Skin of body (tissue), 2 donors: ENCODE measurements at regions not wholly inside any gene's neighbourhood (a gene's known extent, or its start where the extent isn't known, plus 50 kb on each side); places are given as distances from the start of the nearest gene placed in this dataset. TPM values are rescaled to one million over a fixed set of nuclear protein-coding genes. Genes with fewer than 3 reads are reported as not detected.
"Not testable (repeated sequence)": the region's sequence is repeated elsewhere in the genome, so short reads cannot be mapped to it uniquely, and the experiment has no call there.

ENCODE experiments used
- DNase-seq: peaks from one replicate; lab custom pipeline; 2025; lab: John Stamatoyannopoulos, UW
- small RNA-seq: library from RNA; depleted of rRNA; stranded (forward); fragments of <200 nt; gene quantifications from one replicate; pipeline ENCODE3, GENCODE V24; 2014; ENCODE audit warnings: low replicate concordance

DNA sequence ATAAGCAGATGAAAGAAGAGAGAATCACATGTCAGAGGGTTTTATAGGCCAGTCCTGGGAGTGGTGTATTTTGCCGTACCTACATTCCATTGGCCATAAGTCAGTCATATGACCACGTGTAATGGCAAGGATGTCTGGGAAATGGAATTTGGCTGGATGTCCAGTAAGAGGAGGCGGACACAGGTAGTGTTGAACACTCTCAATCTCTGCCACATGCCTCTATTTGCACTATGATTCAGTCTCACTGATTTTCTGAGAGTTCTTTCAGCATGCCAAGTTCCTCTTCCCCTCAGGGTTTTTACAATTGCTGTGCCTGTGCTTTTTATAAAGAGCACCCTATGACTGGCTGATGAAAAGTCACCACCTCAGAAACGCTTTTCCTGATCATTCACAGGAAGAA is 164.2 kb upstream of the GPR101 start:
- DNase-seq: no peak

DNA sequence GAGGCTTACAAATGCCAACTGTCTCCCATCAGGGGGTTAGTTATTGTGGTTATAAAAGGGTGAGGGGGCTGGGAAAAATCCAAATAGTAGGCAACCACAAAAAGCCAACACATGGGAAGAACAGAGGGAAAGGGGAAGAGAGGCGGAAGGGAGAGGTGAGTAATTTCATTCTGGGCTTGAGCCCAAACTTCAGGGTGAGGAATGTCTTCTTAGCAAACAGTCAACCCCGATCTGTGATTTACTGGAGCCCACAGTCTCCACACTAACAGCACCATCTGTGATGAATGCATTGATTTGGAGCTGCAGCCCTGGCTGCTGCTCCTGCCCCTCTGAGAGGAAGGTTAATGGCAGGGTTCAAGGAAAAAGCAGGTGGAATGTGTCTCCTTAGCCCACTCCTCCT is 162.2 kb upstream of the GPR101 start:
- no peak for DNase-seq

DNA sequence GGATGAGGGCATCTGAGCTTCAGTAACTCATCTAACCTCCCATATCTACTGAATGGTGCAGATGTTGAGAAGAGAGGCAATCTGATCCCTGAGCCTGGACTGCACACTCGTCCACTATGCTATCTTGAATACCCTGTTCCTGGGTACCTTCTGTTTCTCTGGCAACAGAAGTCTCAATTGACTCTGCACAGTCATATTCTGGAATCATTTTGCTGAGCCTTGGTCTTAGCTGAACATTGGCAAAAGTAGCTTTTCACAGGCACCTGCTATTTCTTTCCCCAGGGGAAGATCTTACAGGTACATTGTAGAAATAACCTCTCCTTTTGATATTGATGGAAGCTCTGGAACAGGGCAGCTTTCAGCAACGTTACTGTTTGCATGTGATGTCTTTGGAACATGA is 161.5 kb upstream of the GPR101 start:
- no peak for DNase-seq

DNA sequence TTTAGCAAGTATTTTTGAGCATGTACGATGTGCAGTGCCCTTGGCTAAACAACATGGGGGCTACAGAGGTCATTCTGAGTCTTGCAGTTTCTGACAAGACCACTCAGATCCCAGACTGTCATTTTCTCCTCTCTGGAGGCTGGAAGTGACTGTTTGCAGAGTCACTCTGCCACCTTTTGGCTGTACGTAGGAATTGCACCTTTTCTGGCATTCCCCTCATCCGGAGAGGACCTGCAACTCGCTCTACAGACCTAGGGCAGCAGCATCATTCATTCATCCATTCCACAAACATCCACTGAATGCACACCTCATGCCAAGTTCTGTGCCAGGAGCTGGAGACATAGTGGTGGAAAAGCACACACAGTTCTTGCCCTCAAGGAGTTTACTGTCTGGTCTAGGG is 160.4 kb upstream of the GPR101 start:
- no peak for DNase-seq

DNA sequence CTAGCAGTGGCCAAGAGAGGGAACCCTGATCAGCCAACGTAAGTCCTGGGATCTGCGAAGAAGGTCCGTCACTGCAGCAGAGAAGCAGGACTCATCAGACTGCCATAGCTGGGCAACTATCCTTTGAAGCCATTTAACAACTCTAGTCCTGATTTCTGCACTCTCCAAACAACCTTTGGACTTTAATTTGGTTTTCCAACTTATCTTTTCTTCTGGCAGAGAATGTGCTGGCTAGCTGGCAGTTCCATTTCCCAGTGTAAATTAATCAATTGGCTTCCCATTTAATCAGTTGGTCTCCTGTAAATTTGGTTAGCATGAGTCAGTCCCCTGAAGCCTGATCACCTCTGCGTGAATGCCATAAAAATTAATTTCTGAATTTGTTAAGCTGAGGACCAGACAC is 153.7 kb upstream of the GPR101 start:
- DNase-seq: no peak

DNA sequence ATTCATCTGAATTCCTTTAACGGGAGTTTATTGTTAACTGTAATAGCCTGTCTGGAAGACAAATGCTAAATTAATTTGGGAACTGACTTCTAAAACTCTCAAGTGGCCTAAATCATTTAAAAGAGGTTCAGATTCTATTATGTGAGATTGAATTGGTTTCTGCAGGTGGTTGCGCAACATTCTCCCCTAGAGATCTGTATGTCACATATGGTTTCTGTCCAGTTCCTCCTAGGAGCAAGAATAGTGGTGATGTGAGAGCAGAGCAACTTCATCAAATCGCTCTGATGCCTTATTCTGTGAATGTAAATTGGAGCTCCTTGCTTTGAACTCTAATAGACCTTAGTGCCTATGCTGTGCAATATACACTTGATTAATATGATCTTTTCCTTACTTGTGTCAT is 144.6 kb upstream of the GPR101 start:
- DNase-seq: no peak

DNA sequence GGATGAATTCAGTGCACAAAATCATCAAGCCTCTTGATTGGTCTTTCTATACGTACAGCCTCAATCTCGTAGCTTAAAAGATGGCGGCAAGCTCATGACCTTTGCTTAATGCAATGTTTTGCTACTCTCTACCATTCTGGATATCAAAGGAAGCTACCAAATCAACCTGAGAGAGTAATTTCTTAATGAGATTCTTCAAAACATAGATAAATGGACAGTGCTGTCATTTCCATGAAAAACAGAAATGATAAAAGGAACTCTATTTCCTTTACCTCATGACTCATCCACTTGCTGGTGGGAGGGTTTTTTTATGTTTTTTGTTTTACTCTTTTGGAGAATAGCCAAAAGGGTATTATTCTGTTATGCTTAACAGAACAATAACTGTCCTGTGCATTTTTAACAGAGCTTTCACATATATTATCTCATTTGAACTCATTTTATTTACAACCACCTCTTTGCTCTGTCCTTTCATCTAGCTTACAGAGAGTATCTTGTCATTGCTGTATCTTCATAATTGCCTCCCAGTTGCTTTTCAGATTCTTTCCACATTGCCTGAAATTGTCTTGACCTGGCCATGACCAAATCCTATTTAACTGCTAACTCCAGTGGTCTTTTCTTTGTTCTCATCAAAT is 138.6 kb upstream of the GPR101 start:
- no peak for DNase-seq

DNA sequence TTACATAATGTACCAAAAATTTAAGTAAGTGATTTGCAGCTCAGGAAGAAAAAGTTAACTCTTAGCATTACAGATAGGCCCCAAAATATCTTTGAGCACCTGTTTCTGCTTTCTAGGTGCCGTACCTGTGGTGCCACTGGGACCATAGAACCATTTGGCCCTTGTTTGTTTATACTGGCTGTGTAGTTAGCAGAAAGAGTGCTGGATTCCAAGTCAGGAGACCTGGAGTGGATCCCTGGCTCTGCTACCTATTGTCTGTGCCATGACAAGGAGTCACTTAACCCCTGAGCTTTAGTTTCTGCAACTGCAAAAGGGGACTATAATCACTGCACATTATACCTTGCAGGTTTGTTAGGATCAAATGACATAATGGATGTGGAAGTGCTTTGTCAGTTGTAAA is 137.8 kb upstream of the GPR101 start:
- DNase-seq: no peak

DNA sequence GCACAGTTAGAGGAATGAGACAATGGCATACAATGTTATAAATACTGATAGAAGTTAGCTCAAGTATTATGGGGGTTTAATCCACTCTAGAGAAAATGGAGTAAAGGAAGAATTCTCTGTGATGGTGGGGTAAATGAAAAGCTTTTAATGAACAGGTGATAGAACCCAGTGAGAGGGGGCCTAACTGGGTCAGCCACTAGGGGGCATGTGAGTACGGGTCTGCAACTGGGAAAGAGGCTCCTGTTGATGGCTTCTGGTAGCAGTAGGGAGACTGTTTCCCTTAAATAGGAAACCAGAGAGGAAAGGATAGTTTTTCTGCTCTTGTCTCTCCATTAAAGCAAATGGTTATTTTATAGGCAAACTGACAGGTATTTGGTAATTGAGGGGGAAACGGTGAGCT is 132.8 kb upstream of the GPR101 start:
- DNase-seq: no peak

DNA sequence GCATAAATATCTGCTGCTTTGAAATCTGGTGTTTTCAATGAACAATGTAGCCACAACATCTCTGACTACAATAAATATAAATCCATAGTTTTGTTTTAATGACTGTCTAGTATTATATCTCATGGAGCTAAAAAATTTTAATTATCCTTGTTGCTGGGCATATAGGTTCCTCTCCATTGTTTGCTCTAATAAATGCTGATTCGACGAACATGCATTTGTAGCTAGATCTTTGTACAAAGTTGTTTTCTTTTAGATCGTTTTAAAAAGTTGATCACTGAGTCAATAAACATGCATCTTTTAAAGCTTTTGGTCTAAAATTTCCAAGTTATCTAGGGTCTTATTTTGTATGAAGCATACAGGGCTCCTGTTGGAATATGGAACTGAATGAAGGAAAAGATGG is 130.5 kb upstream of the GPR101 start:
- no peak for DNase-seq

DNA sequence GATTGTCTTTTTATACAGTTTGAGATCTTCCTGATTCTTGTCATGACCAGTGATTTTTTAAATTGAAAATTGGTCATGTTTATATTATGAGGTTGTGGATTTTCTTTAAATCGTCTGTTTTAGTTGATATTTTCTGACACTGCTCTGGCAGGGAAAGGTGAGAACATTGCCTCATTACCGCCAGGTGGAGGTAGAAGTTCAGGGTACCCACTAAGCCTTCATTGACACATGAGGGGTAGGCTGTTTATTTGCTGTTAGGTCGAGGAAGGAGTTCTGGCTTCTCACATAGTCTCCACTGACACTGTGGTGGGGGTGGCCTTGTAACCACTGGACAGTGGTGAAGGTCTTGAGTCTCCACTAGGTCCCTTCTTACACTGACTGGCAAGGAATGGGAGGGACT is 117.6 kb upstream of the GPR101 start:
- DNase-seq: no peak

DNA sequence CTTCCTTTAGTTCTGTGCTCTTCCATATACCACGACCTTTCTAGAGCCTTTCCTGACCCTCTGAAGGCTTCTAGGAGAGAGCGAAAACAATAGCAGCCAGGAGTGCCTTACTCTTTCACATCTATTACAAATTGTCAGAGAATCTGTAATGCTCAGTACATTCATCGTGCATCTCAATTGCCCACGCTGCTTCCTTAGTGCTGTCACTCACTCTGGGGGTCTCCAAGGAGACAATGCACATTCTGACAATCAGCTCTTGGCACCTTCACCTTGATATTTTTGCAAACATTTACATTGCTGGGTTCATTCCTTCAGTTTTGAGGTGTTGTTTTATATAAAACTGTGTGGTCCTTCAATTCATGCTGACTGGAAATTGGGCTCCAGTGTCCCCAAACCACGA is 110.1 kb upstream of the GPR101 start:
- DNase-seq: no peak

DNA sequence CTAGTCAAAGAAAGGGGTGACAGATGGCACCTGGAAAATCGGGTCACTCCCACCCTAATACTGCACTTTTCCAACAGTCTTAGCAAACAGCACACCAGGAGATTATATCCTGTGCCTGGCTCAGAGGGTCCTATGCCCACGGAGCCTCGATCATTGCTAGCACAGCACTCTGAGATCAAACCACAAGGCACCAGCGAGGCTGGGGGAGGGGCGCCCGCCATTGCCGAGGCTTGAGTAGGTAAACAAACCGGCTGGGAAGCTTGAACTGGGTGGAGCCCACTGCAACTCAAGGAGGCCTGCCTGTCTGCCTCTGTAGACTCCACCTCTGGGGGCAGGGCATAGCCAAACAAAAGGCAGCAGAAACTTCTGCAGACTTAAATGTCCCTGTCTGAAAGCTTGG is 88.9 kb upstream of the GPR101 start:
- not testable (repeated sequence) for DNase-seq

DNA sequence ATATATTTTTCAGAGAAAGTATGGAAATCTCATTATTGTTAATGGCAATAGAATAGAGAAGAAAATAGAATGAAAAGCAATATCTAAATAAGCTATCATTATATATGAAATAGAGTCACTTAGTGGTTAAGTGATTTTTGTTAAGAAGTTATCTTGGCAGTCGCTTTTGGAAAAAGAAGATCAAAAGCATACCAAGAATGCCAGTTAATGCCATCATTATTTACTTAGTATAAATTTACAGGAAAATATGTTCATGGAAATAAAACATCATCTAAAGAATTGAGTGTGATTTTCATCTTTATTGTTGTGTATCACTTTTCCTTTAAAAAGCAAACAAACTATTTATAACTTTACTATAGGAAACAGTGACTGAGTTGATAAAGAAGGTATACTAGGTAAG is 85.3 kb upstream of the GPR101 start:
- DNase-seq: no peak

DNA sequence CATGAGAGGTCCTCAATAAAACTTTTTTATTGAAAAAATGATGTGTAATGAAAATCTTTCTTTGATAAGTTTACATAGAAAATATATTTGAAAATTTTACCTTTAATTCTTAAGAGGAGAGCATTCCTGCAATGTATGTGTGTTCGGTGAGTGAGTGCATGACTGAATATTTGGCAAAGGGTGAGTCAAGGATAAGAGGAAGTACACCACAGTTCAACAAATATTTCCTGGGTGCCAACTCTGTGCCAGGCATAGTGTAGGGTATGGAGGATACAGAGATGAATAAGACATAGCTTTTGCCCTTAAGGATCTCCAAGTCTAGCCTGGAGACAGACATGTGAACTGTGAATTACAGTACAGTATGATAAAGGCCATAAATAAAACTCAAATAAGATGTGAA is 84.7 kb upstream of the GPR101 start:
- no peak for DNase-seq

DNA sequence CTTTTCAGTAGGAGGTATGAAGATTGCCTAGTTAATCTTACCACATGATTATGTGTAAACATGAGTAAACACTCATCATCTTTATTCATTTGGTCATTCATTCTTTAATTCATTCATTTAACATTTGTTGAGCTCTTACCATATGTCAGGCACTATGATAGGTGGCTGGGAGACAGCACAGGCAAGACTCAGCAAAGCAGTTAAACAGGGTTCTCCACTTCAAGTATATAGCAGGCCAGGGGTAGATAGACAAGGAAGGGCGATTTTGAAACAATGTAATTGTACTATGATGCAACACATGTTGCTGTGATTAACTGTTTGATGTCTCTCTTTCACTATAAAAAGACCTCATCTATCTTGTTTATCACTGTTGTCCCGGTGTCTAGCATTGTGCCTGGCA is 84.3 kb upstream of the GPR101 start:
- no peak for DNase-seq

DNA sequence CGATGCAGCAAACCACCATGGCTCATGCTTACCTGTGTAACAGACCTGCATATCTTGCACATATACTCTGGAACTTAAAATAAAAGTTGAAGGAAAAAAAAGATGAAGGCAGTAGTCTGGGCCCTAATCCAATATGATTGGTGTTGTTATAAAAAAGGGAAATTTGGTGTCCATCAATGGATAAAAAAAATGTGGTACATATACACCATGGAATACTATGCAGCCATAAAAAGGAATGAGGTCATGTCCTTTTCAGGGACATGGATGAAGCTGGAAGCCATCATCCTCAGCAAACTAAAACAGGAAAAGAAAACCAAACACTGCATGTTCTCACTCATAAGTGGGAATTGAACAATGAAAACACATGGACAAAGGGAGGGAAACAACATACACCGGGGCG is 74.1 kb upstream of the GPR101 start:
- DNase-seq: not testable (repeated sequence)

DNA sequence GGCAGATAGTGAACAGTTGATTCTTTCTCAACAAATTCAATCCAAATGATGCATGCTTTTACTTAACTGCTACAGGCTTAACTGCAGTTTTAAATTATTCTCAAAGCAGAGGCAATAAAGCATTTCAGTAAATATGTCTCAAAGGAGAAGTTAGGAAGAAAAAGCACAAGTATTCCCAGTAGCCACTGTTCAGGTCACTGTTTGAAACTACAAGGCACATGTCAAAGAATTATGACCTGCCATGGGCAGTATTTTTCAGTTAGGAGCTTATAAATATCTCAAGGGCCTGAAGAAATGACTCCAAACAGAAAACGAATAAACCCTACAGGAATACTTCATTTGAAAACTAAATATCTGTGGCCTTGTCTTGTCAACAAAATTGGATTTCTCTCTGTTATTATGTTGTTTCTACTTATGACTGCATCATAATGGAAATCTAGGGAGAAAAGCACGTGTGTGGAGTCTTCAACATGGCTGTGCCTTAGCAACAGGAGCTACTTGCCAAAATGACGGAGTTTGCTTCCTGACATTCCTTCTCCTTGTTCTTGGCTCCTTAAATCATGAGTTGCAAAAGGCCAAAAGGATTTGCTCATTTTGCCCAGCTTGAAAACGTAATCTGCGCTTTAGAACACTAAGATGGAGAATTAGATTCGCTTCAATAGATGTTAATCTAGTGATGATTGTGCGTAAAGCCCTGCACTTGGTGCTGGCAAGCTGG is 67.6 kb upstream of the GPR101 start:
- no peak for DNase-seq

Small RNA genes in the stretch of these regions (small RNA-seq; reads per million reads assigned to genes)
- not detected for gene AL355309.1
